Stimulated activated CD8-positive, alpha-beta memory T cell treated with anti-CD3 and anti-CD28 coated beads, Interleukin-2, amount 100 ng/mL, for 1 hour (primary cell): ENCODE measurements at regions not wholly inside any gene's neighbourhood (a gene's known extent, or its start where the extent isn't known, plus 50 kb on each side); places are given as distances from the start of the nearest gene placed in this dataset.

ENCODE experiments used
- DNase-seq, 2 donors: peaks; one replicate each; pipeline ENCODE4 v3.0.0-alpha.2; 2020; ENCODE audit warnings: low read depth in 2 of 2

- DNase-seq = no peak
Measured at GRCh38 chr2:238700506-238701340, 147.2 kb upstream of the TWIST2 start.

DNA sequence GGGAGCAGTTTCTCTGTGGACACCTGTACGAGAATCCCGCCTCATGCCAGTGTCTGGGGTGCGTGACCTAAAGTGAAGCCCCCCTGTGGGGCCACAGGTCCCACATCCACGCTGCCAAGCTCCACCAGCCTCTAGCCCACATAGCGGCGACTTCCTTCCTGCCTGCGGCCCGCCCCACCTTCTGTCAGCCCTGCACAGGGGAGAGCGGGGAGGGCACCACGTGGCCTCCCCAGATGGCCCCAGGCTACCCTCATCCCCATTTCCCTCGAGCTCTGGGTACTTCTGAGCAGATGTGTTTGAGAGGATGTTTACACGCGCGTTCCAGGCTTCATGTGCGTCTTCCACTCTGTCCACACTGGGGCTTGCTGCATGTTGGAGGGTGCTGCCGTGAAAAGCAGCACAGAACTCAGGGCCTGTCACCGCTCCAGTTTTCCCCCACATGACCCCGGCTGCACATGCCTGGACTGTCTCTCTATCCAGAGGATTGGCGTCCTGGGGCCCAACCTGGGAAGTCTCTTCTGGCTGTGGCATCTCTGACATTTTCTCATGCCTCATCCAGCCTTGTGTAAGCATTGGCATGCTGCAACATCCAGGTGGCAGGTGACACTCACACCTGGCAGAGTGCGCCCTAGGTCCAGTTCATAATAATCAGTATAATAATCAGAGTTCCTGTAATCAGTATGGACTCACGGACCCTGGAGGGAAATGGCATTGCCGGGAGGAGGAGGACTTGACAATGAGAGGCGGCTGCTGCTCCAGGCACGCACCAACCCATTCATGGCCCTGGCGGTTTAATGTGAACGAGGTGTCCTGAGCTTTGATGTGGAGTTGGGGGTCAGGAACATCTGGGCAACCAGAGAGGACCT is 146.3 kb upstream of the TWIST2 start:
- no peak for DNase-seq

GRCh38 chr2:238702276-238703052 is 145.4 kb upstream of the TWIST2 start:
- no peak for DNase-seq

DNA sequence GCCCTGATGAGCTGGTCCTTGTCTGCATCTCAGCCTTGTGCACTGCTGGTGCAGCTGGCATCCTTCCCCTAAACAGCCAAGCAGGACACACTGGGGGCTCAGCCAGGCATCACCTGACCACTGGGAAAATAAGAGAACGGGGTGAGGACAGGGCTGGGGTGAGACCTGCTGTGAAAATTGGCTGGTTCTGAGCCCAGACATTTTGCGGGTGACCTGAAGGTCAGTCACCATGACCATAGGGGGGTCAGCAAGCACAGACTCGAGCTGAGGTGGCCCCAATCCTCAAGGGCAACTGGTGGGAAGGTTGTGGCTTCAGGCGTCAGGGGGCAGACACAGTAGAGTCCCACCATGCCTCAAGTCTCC is 144.9 kb upstream of the TWIST2 start:
- DNase-seq = no peak

DNA sequence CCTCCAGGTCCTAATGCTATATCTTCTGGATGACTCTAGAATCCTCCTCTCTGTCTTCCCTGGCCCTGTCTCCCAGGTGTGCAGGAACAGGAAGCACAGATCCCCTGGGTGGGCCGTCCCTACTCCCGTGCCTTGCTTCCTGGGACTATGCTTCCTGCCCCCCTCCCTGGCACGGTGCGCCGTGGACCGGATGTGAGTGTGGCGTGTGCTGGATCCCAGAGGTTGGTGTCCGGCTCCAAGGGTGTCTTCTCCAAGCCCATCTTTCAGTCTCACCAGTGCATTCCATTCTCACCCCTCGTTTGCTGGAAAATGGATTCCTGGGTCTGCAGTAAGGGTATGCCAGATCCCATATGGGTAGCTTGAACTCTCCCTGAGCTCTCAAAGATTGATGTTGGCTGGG is 144.4 kb upstream of the TWIST2 start:
- no peak for DNase-seq

- DNase-seq = no peak
Measured at GRCh38 chr2:238704471-238705225, 143.2 kb upstream of the TWIST2 start.

DNA sequence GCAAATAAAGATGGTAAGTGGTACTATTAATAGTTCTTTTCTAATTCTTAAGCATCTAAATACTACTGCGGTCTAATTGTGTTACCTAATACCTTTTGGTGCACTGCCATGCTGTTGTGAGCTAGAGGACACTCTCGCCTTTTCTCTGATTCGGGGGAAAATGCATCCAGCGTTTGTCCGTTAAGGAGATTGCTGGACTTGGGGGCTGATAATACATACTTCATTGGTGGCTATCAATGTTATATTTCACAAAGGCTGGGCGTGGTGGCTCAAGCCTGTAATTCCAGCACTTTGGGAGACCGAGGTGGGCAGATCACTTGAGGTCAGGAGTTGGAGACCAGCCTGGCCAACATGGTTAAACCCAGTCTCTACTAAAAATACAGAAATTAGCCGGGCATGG is 141.7 kb upstream of the TWIST2 start:
- no peak for DNase-seq

GRCh38 chr2:238706673-238707072 is 141.2 kb upstream of the TWIST2 start:
- DNase-seq = no peak

- no peak for DNase-seq
Measured at GRCh38 chr2:238709325-238710025, 138.4 kb upstream of the TWIST2 start.

- DNase-seq = no peak
Measured at GRCh38 chr2:238710032-238710735, 137.7 kb upstream of the TWIST2 start.

DNA sequence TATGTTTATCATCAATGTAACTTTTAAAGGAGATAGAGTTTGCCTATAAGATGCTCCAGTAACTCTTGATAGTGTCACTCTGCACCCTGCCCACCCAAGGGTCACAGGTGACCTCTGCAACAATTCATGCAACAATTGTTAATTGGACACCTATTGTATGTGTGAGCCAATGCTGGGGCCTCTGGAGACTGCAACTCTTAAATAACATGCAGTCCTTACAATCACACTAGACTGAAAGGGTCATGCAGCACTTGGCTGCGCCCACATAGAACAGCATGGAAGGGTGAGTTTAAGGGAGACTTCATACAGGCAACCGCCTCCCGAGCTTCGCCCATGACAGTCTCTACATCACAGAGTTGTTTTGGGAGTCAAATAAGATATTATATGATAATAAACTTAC is 137.1 kb upstream of the TWIST2 start:
- no peak for DNase-seq

DNA sequence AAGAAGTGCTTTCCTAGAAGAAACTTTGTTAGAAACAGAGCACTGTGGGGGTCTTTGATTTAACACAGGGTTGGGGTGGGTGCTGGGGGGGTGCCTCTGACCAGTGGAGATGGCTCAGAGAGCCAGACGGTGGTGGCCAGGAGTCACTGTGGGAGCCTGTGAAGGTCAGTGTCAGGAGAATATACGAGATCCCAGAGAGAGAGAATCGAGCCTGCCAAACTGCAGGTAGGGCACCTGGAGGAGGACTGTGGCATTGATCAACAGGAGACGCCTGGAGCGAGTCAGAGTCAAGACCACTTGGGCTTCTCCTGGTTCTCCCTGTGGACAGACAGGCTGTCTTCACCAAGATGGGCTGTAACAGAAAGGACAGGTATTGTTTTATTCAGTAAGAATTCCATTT is 136.5 kb upstream of the TWIST2 start:
- no peak for DNase-seq

DNA sequence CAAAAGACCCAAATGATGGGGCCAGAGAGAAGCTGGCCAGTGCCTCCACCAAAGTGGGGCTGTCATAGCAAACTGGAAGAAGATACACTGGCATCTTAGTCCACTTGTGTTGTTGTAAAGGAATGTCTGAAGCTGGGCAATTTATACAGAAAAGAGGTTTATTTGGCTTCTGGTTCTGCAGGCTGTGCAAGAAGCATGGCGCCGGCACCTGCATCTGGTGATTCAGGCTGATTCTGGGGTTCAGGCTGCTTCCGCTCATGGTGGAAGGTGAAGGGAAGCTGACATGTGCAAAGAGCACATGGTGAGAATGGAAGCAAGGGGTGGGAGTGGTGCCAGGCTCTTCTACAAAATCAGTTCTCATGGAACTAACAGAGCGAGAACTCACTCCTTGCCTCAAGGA is 135.9 kb upstream of the TWIST2 start:
- DNase-seq = no peak

DNA sequence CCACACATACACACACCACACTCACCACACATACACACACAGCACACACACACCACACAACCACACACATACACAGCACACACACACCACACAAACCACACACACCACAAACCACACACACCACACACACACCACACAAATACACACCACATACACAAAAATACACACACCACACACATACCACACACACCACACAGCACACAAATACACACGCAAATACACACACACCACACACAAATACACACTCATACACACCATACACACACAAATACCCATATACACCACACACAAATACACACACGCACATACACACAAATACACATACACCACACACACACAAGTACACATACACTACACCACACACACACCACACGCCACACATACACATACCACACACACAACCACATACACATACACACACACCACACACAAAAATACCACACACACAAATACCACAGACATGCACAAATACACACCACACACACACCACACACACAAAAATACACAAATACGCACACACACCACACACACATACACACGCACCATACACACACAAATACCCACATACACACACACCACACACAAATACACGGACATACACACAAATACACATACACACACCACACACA is 134.6 kb upstream of the TWIST2 start:
- no peak for DNase-seq

GRCh38 chr2:238714038-238714528 is 133.8 kb upstream of the TWIST2 start:
- DNase-seq = no peak

DNA sequence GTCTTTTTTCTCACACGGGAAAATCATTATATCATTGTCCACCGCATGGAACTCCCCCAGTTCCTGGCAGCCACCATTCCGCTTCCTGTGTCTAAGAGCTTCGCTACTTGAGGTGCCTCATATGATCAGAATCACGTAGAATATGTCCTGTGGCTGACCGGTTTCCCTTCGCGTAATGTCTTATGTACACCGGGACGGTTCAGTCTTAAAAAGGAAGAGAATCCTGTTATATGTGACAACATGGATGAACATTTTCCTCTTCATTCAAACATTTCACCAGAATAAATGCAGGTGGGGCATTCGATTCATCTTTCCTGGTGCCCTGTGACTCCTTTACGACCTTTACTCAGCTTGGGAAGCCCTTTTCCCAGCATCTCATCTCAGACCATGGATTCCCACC is 131.7 kb upstream of the TWIST2 start:
- no peak for DNase-seq

DNA sequence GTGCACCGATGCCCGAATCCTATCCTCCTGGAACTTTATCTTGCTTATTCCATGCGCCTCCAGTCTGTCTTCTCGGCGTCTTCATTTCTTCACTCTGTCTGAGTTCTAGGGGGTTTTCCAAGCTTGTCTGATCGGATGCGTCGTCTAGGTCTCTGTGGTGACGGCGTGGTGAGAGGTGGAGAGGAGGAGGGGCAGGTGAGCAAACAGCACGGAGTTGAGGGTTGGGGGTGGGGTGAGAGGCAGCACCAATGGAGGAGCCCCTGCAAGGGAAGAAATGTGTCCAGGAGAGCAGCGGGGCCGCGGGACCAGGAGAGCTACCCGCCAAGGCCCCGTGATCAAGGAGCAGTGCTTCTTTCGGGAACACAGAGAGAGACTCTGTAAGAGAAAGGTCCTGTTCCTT is 131.3 kb upstream of the TWIST2 start:
- DNase-seq = no peak

GRCh38 chr2:238717084-238717483 is 130.8 kb upstream of the TWIST2 start:
- no peak for DNase-seq

- DNase-seq = no peak
Measured at GRCh38 chr2:238719641-238720040, 128.2 kb upstream of the TWIST2 start.

DNA sequence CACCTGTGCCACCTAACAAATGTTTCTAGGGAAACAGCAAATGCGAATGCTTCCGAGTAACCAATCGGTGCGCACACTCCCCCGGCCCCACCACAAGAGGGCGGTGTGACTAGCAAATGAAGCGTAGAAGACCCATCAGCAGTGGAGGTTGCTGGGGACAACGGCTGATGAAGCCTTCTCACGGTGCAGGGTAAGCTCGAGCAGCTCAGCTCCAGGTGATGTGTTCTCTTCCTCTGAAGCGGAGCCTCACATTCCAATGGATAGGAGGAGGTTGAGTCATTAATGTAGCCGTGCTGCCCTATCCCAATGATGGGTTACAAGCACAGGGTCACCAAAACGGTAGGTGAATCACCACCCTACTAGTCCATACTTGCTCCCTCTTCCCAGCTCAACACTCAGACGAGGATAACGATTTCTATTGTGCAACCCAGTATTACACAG is 127.6 kb upstream of the TWIST2 start:
- peak in 1 of 2 donors; percentile 9 for DNase-seq
